ENCODE measurements at regions not wholly inside any gene's neighbourhood (a gene's known extent, or its start where the extent isn't known, plus 50 kb on each side); places are given as distances from the start of the nearest gene placed in this dataset.

- Histone ChIP-seq H2AFZ (ENCODE audit: low read length) (no peak overlapping the region), H3K4me2 (ENCODE audit: low read depth, low read length) (no peak overlapping the region)
- DNase-seq = no peak
These were observed 580.1 kb upstream of the ID2 start for GRCh38 chr2:8101614-8102277.

DNA sequence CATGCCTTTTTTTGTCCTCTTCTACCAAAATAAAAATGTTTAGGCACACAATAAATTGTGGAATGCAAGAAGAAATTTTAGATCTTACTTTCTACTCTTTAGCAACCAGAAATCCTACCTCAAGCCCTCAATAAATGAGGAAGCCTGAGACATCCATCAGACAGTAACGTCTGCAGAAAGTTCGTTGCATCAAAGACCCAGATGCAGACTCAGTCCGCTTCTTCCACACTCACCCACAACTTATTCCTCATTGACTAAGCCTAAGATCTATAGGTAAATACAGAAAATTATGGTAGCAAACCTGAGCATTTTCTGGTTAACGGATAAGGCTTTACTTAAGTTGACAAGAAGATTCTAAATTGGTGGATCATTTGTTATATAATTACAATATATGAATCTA, 579.4 kb upstream of the ID2 start:
- H3K27ac ChIP-seq (ENCODE audit: low read length) = no peak overlapping the region
- no peak for TF ChIP-seq EZH2 (optimal IDR thresholded peaks at IDR 0.05; ENCODE audit: low read depth, low read length)
- no peak for TF ChIP-seq EZH2phosphoT487 (IDR thresholded peaks at IDR 0.05; ENCODE audit: low read length)
- TF ChIP-seq, protein P1, sequence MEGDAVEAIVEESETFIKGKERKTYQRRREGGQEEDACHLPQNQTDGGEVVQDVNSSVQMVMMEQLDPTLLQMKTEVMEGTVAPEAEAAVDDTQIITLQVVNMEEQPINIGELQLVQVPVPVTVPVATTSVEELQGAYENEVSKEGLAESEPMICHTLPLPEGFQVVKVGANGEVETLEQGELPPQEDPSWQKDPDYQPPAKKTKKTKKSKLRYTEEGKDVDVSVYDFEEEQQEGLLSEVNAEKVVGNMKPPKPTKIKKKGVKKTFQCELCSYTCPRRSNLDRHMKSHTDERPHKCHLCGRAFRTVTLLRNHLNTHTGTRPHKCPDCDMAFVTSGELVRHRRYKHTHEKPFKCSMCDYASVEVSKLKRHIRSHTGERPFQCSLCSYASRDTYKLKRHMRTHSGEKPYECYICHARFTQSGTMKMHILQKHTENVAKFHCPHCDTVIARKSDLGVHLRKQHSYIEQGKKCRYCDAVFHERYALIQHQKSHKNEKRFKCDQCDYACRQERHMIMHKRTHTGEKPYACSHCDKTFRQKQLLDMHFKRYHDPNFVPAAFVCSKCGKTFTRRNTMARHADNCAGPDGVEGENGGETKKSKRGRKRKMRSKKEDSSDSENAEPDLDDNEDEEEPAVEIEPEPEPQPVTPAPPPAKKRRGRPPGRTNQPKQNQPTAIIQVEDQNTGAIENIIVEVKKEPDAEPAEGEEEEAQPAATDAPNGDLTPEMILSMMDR (IDR thresholded peaks at IDR 0.05; ENCODE audit: low read length) = no peak
- no peaks in the 10 kb centered on the region for H3K27me3 ChIP-seq (replicated peaks; ENCODE audit: insufficient read depth, low read length)
- no peaks in the 10 kb centered on the region for H4K20me1 ChIP-seq (ENCODE audit: insufficient read depth, low read length)
- no peak overlapping the region for H2AFZ ChIP-seq (ENCODE audit: low read length)
- DNase-seq = no peak
- H3K9ac ChIP-seq (ENCODE audit: low read length) = no peak overlapping the region
- no peaks in the 10 kb centered on the region for H3K79me2 ChIP-seq (ENCODE audit: low read length)
- no peaks in the 10 kb centered on the region for H3K4me1 ChIP-seq (ENCODE audit: low read length)
- H3K36me3 ChIP-seq (replicated peaks; ENCODE audit: insufficient read depth, low read length) = no peaks in the 10 kb centered on the region
- no peaks in the 10 kb centered on the region for H3K9me2 ChIP-seq (replicated peaks; ENCODE audit: insufficient read depth, low read length)
- no peaks in the 10 kb centered on the region for H3F3A ChIP-seq (ENCODE audit: insufficient read depth, low read length)
- H3K9me3 ChIP-seq (replicated peaks; ENCODE audit: insufficient read depth, low read length) = no peaks in the 10 kb centered on the region
- no peak overlapping the region for H3K4me3 ChIP-seq (ENCODE audit: low read length)
- no peak overlapping the region for H3K4me2 ChIP-seq (ENCODE audit: low read depth, low read length)

More at GRCh38 chr2:8101614-8102277, 580.1 kb upstream of the ID2 start:
- Histone ChIP-seq H3K4me3 (ENCODE audit: low read length) (no peak overlapping the region), H3K9me2 (replicated peaks; ENCODE audit: insufficient read depth, low read length) (no peaks in the 10 kb centered on the region), H3K9me3 (replicated peaks; ENCODE audit: insufficient read depth, low read length) (no peaks in the 10 kb centered on the region), H3K27me3 (replicated peaks; ENCODE audit: insufficient read depth, low read length) (no peaks in the 10 kb centered on the region), H3K36me3 (replicated peaks; ENCODE audit: insufficient read depth, low read length) (no peaks in the 10 kb centered on the region), H3F3A (ENCODE audit: insufficient read depth, low read length) (no peaks in the 10 kb centered on the region), H3K9ac (ENCODE audit: low read length) (no peak overlapping the region), H3K79me2 (ENCODE audit: low read length) (no peaks in the 10 kb centered on the region), H3K4me1 (ENCODE audit: low read length) (no peaks in the 10 kb centered on the region), H4K20me1 (ENCODE audit: insufficient read depth, low read length) (no peaks in the 10 kb centered on the region), H3K27ac (ENCODE audit: low read length) (no peak overlapping the region)
- no peak for TF ChIP-seq EZH2 (optimal IDR thresholded peaks at IDR 0.05; ENCODE audit: low read depth, low read length)
- TF ChIP-seq, protein P1 (IDR thresholded peaks at IDR 0.05; ENCODE audit: low read length) = no peak
- TF ChIP-seq EZH2phosphoT487 (IDR thresholded peaks at IDR 0.05; ENCODE audit: low read length) = no peak

DNA sequence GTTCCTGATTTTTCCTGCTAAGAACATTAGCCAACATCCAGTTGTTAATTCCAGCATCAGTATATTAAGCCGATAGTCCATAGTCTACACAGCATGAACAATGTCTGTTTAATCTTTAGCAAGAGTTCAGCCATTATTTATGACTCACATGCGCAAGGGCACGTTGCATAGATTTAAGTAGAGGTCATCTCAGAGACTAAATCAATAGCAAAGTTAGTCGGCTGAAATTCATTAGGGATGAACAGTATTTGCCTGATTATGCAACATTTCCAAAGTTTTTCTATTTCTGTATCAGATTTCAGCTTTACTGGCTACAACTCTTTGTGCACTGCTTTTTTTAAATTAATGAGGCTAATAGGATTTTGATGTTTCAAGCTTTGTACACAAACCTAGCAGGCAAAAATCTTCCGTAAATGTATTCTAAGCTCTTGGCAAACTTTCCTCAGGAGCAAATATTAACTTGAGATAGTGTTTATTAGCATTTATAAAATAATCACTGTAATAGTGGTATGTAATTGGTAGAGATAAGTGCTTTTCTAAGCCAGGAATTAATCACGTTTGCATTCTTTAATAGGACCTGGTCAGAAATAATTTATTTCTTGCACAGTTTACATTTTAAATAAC, 578.7 kb upstream of the ID2 start:
- Histone ChIP-seq H3K9me3 (replicated peaks; ENCODE audit: insufficient read depth, low read length) (no peaks in the 10 kb centered on the region), H4K20me1 (ENCODE audit: insufficient read depth, low read length) (no peaks in the 10 kb centered on the region), H3K27me3 (replicated peaks; ENCODE audit: insufficient read depth, low read length) (no peaks in the 10 kb centered on the region), H3K4me1 (ENCODE audit: low read length) (no peaks in the 10 kb centered on the region), H3K4me3 (ENCODE audit: low read length) (no peak overlapping the region), H3K79me2 (ENCODE audit: low read length) (no peaks in the 10 kb centered on the region), H3K4me2 (ENCODE audit: low read depth, low read length) (no peak overlapping the region), H3K9me2 (replicated peaks; ENCODE audit: insufficient read depth, low read length) (no peaks in the 10 kb centered on the region), H3K27ac (ENCODE audit: low read length) (no peak overlapping the region), H3F3A (ENCODE audit: insufficient read depth, low read length) (no peaks in the 10 kb centered on the region), H3K9ac (ENCODE audit: low read length) (no peak overlapping the region), H2AFZ (ENCODE audit: low read length) (no peak overlapping the region), H3K36me3 (replicated peaks; ENCODE audit: insufficient read depth, low read length) (no peaks in the 10 kb centered on the region)
- no peak for TF ChIP-seq EZH2phosphoT487 (IDR thresholded peaks at IDR 0.05; ENCODE audit: low read length)
- DNase-seq = no peak

DNA sequence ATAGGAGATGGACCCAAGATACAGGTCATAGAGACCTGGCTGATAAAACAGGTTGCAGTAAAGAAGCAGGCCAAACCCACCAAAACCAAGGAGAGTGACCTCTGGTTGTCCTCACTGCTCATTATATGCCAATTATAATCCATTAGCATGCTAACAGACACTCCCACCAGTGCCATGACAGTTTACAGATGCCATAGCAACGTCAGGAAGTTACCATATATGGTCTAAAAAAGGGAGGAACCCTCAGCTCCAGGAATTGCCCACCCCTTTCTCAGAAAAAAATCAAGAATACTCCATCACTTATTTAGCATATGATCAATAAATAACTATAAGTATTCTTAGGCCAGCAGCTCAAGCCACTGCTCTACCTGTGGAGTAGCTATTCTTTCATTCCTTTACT, 574.7 kb upstream of the ID2 start:
- no peaks in the 10 kb centered on the region for H3K4me1 ChIP-seq (ENCODE audit: low read length)
- H2AFZ ChIP-seq (ENCODE audit: low read length) = no peak overlapping the region
- H3K9me3 ChIP-seq (replicated peaks; ENCODE audit: insufficient read depth, low read length) = no peaks in the 10 kb centered on the region
- no peaks in the 10 kb centered on the region for H3K9me2 ChIP-seq (replicated peaks; ENCODE audit: insufficient read depth, low read length)
- no peak overlapping the region for H3K9ac ChIP-seq (ENCODE audit: low read length)
- no peak overlapping the region for H3K27ac ChIP-seq (ENCODE audit: low read length)
- H3K4me2 ChIP-seq (ENCODE audit: low read depth, low read length) = no peak overlapping the region
- TF ChIP-seq EZH2 (optimal IDR thresholded peaks at IDR 0.05; ENCODE audit: low read depth, low read length) (no peak), EZH2phosphoT487 (IDR thresholded peaks at IDR 0.05; ENCODE audit: low read length) (no peak)
- TF ChIP-seq, protein P1 (IDR thresholded peaks at IDR 0.05; ENCODE audit: low read length) = no peak
- no peaks in the 10 kb centered on the region for H3K27me3 ChIP-seq (replicated peaks; ENCODE audit: insufficient read depth, low read length)
- no peaks in the 10 kb centered on the region for H3F3A ChIP-seq (ENCODE audit: insufficient read depth, low read length)
- H3K79me2 ChIP-seq (ENCODE audit: low read length) = no peaks in the 10 kb centered on the region
- no peaks in the 10 kb centered on the region for H4K20me1 ChIP-seq (ENCODE audit: insufficient read depth, low read length)
- H3K4me3 ChIP-seq (ENCODE audit: low read length) = no peak overlapping the region
- DNase-seq = no peak
- H3K36me3 ChIP-seq (replicated peaks; ENCODE audit: insufficient read depth, low read length) = no peaks in the 10 kb centered on the region
